ENCODE measurements at regions not wholly inside any gene's neighbourhood (a gene's known extent, or its start where the extent isn't known, plus 50 kb on each side); places are given as distances from the start of the nearest gene placed in this dataset.
"Not testable (repeated sequence)": the region's sequence is repeated elsewhere in the genome, so short reads cannot be mapped to it uniquely, and the experiment has no call there.

DNA sequence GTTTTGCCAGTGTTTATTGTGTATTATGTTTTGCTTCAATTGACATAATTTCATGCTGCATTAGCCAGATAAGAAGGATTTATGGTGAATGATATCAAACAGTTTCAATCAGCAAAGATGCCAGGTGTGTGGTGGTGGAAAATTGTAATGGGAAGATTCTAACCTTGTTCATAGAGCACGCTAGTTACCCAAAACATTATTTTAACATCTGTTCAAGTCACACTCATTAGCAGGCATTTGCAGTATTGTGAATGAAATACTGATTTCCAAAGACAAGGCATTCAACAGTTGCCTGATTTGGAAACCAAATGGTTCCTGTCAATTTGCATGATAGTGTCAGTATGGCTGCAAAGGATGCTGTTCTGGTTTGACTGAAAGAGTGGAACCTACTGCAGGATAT is 129.7 kb downstream of the EPC1 start:
- DNase-seq (ENCODE audit: low spot score): no peak

DNA sequence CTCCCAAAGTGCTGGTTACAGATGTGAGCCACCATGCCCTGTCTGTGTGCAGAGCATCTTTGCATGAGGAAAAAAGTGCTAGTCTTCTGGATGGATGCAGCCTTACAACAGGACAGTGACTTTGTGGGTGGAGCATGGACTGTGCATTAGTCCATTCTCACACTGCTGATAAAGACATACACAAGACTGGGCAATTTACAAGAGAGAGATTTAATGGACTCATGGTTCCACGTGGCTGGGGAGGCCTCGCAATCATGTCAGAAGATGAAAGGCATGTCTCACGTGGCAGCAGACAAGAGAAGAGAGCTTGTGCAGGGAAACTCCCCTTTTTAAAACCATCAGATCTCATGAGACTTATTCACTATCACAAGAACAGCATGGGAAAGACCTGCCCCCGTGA is 133.1 kb downstream of the EPC1 start:
- DNase-seq (ENCODE audit: low spot score): not testable (repeated sequence)

DNA sequence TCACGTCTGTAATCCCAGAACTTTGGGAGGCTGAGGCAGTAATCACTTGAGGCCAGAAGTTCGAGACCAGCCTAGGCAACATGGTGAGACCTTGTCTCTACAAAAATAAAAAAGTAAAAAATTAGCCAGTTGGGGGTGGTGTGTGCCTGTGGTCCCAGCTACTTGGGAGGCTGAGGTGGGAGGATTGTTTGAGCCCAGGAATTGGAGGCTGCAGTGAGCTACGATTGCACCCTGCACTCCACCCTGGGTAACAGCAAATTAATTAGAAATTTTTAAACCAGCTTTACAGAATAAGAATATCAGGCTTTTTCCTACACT is 136.0 kb downstream of the EPC1 start:
- DNase-seq (ENCODE audit: low spot score): no peak

DNA sequence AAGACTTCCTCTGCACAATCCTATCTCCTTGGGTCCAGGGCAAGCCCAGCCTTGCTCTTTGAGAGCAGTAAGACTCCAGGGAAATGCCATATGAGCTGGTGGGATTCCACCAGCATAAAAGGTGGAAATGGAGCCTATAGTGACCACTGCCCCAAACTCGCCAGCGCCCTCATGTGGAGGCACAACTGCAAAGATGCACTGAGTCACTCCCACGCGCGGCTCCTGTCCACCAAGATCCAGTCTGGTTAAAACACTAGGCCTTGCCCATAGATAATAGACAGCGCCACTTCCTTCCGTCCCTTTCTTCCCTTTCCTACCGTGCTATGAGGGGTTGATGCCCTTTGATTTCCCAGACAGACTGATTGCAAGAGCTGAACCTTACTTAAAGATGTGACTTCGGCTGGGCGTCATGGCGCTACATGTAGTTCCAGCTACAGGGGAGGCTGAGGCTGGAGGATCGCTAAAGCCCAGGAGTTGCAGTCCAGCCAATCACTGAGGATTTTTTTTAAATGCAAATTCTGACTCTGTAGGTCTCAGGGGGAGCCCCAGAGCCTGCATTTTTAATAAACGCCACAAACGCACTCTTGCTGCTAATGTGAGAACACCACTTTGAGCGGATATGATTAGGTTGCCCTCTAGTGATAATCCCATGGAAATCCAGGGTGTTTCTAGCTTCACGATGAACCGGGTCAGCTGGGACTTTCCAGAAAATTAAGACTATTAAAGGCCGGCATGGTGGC is 136.5 kb downstream of the EPC1 start:
- DNase-seq (ENCODE audit: low spot score): peak; percentile 75

DNA sequence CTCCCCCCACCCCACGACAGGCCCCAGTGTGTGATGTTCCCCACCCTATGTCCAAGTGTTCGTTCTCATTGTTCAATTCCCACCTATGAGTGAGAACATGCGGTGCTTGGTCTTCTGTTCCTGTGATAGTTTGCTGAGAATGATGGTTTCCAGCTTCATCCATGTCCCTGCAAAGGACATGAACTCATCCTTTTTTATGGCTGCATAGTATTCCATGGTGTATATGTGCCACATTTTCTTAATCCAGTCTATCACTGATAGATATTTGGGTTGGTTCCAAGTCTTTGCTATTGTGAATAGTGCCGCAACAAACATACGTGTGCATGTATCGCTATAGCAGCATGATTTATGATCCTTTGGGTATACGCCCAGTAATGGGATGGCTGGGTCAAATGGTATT is 139.0 kb downstream of the EPC1 start:
- not testable (repeated sequence) for DNase-seq (ENCODE audit: low spot score)

DNA sequence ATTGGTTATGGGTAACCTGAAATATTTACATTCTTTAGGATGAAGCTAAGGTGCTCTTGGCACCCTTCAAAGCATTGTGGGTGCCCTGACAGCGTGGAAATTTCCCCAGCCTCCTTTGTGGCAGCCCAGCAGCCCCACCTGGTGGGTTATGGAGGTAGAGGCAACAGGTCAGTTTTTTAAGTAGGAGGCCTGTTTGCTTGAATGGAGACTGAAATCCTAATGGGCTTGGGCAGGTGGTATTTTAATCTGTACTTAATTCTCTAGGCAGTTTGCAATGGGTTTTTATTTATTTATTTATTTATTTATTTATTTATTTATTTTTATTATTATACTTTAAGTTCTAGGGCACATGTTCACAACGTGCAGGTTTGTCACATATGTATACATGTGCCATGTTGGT is 139.4 kb downstream of the EPC1 start:
- DNase-seq (ENCODE audit: low spot score): peak; percentile 63

DNA sequence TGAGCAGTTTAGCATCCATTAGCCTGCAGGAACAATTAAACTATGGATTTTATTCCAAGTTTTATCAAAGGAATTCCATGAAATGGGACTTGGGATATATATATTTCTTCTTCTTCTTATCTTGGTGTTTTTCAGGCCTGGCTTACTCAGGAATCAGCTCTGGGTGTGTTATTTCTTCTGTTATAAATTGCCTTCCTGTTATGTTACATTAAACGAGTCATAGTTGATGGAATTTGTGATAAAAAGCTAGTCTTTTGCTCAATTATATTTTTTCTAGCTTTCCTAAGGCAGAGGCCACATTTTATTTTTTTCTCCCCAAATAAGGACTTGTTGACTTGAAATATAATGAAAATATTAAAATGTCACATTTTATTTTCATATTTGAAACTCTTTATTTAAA is 141.3 kb downstream of the EPC1 start:
- DNase-seq (ENCODE audit: low spot score): no peak

DNA sequence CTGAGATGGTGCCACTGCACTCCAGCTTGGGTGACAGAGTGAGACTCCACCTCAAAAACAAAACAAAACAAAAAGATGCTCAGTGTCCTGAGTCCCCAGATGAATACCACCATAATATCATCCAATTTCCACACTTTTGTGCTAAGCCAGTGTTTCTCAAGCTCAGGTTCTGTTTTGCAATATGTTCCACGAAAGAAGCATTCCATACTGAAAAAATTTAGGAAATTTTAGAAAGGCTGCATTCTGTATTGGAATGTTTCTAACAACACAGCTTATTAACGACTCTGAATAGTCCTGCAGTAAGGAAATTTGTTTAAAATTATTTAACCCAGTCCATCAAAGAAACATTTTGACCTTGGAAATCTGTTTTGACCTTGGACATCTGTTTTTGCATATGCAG is 142.4 kb downstream of the EPC1 start:
- no peak for DNase-seq (ENCODE audit: low spot score)

DNA sequence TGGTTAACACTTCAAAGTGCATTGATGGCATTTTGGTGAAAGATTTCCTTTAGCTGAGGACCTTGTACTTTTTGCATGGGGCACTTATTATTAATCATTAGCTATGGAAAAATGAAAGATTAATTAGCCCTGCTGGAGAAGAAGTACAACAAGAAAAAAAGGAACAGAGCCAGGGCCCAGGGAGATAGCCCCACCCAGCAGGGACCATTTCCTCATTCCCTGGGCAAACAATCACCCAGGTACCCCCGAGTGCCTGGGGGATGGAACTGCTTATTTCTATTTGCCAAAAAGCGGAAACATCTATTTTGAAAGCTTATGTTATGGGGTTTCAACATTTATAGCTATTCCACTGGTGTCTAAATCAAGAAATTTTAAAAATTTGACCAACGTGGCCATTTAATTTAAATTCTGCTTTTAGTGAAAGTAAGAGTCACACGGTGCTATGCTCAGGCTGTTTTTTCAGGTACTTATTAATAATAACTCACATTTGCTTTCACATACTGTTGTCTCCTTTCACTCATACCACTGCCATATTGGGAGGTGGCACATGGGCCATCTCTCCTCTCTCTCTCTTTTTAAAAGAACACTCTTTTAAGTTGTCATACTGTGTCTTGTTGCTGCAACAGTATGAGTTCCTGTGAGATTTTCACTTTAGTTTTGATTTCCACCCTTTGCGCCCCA is 143.6 kb upstream of the KIF5B start:
- DNase-seq (ENCODE audit: low spot score): no peak

DNA sequence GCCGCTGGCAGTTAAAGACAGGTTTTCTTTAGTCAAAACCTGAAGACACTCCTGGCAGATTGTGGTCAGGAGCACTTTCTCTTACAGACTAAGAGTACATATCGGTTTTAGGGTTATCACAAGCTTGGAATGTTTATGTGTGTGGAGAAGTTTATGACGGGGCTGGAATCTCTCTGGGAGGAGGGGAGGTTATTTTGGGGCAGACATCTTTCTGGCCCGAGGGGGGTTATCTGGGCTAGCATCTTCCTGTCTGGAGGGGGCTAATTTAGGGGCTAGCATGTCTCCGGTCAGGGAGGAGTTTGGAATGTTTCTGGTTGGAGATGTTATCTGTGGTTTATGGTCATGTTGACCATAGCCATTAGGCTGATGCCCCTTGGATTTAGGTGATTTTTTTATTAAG is 141.2 kb upstream of the KIF5B start:
- no peak for DNase-seq (ENCODE audit: low spot score)

DNA sequence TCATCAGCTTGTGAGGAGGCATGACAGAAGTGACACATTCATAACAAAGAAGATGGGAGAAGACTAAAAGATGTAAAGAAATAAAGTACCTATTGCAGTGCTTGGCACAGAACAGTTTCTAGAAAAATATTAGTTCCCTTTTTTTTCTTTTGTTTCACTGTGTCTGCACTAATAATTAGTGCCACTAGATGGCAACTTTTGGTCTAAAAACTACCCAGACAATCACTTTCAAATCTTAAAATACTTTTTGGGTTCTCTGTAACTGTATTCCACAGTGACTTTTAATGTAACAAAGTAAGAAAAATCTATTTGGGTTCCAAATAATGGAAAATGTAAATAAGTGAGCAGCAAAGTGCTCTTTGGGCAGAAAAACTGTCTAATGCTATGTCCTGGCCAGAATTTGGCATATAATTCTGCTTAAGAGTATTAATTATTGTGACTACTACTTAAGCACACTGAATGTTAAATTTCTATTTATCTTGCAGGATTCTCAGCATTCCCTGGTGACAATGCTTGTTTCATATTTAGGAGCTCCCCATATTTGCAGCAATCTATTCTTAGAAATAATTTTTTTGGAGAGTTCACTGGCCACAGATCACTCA is 134.8 kb upstream of the KIF5B start:
- DNase-seq (ENCODE audit: low spot score): peak; percentile 64

DNA sequence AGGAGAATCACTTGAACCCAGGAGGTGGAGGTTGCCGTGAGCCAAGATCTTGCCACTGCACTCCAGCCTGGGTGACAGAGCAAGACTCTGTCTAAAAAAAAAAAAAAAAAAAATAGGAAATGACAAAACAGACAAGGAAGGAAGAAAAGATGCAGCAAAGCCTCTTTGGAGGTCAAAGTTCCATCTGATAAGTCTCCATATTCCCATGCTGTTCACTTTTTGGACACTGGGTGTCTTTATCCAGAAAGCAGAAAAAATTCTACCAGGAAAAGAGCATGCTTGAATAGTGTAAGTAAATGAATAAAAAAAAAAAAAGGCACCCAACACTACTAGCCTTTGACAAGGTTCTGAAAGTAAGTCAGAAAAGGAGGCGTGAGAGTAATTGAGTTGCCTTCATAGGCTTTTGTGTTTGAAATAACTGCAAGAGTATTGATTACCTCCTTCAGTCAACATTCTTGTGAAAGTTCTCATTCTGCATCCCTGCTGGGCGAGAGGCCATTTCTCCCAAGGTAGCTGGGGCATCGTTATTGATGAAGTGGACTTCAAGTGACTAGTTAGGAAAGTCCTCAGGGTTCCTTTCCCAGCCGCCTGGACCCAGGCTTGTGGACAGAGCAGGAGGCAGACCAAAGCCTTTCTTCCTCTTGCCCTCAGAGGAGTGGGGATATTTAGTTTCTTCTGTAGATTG is 133.3 kb upstream of the KIF5B start:
- DNase-seq (ENCODE audit: low spot score): peak; percentile 63

DNA sequence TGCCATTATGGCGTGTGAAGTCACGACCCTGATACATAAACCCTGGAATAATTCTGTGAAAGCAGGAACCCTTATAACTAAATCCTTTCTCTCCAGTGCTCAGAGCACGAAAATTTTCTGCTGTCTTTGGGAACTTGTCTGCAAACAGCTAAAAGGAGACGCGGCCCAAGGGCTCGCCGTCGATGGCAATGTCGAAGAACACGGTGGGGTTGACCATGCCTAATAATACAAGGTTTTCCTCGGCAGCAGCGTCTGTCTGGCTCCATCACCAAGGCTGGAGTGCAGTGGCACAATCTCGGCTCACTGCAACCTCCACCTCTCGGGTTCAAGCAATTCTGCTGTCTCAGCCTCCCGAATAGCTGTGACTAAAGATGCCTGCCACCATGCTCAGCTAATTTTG is 132.4 kb upstream of the KIF5B start:
- not testable (repeated sequence) for DNase-seq (ENCODE audit: low spot score)

DNA sequence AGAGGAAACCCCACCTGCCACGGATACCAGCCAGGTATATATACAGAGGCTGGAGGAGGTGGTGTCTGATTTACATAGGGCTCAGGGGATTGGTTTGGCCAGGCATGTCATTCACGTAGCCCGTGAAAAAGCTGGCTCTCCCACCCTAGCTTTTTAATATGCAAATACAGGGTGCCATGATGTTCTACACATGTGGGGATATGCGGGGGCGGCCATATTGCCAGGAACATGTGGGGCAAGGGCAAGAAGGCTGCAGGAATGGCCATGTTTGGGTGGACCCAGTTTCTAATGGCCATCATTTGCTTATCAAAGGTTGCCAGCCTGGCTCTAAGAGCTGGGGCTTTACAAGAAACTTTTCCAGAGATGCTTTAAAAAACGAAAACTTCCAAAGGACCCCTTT is 131.5 kb upstream of the KIF5B start:
- DNase-seq (ENCODE audit: low spot score): no peak

DNA sequence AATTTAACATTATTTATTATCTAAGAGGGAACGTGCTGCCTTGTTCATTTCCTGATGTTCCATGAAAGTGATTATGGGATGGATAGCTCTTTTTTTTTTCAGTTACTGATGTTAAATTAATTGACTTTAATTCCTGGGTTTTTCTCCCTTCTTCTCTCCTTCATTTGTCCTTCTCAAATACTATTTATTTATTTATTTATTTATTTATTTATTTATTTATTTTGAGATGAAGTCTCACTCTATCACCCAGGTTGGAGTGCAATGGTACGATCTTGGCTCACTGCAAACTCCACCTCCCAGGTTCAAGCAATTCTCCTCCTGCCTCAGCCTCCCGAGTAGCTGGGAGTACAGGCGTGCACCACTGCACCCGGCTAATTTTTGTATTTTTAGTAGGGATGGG is 127.4 kb upstream of the KIF5B start:
- not testable (repeated sequence) for DNase-seq (ENCODE audit: low spot score)

DNA sequence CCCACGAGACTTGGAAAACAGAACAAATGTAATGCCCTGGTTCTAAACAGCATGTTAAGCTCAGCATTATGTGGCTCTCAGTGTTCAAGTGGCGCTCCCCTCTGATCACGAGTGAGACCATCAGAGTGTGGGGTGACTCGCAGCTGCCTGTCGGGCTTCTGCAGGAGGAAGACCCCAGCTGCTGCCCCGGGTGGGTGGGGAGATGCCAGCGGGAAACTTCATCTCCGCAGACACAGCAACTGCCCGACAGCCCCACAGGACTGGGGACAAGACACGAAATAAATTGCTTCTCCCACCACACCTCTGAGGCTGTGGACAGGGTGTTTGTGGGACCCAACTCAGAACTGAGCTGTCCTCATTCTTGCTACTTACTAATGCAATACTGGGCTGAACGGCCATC is 126.3 kb upstream of the KIF5B start:
- no peak for DNase-seq (ENCODE audit: low spot score)

DNA sequence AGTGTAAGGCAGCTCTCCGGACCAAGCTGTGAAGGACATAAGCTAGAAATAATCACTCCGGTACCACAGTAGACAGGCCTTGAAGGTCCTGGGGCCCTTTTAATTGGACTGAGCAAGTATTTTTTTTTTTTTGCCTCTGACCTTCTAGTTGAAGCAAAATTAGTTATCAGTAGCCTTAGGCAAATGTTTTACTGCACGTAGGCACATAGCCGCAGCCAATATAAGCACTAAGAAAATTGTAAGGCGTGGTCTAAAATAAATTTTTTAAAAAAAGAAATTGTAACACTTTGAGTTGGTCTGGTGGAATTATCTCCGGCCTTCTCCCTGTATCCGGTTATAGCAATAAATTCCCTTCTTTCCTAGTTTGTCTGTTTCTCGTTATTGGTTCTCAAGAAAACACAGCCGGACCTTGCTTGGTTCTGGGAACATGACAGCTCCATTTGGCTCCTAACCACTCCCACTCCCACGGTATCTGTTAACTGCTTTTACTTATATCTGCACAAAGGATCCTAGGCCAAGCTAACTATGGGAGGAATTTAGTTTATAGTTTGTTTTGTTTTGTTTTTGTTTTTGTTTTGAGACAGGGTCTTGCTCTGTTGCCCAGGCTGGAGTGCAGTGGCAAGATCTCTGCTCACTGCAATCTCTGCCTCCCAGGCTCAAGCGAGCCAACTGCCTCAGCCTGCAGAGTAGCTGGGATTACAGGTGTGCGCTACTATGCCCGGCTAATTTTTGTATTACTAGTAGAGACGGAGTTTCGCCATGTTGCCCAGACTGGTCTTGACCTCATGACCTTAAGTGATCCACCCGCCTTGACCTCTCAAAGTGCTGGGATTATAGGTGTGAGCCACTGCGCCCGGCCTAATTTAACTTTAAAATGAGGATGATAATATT is 124.4 kb upstream of the KIF5B start:
- DNase-seq (ENCODE audit: low spot score): no peak

DNA sequence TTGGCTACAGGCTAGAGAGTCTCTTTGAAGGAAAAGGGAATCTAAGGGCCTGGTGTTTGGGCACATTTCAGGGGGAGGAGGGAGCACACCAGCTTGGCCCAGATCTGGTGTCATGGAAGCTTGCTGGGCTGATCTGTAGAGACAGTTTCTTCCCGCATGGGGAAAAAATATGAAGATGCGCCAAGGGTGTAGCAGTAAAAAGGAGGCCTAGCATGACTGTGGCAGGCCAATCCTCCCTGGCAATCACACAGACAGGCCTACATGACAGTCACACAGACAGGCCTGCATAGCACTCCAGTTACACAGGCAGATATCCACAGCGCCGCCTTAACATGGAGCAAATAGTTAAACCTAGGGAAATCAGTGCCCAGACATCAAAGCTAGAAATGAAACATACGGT is 123.6 kb upstream of the KIF5B start:
- DNase-seq (ENCODE audit: low spot score): no peak

DNA sequence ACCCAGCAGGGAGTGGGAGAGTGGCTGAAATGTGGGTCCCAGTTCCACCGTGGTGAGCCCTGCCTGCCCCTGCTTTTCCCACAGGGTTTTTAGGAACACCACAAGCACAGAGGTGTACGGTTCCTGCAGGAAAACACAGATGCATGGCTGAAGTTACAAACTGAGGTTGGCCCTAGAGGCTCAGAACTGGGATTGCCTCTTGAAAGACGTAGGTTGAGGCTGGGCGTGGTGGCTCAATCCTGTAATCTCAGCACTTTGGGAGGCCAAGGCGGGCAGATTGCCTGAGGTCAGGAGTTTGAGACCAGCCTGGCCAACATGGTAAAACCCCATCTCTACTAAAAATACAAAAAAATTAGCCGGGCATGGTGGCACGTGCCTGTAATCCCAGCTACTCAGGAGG is 121.4 kb upstream of the KIF5B start:
- DNase-seq (ENCODE audit: low spot score): not testable (repeated sequence)

DNA sequence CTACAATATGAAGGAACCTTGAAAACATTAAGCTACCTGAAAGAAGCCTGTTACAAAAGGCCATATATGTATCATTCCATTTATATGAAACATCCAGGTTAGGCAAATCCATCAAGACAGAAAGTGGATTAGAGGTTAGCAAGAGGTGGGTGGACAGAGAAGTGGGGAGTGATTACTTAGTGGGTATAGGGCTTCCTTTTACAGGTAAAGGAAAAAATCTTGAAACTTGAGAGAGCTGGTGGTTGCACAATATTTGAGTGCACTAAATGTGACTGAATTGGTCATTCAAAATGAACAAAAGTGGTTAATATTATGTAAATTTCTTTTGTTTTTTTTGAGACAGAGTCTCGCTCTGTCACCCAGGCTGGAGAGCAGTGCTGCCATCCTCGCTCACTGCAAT is 119.4 kb upstream of the KIF5B start:
- DNase-seq (ENCODE audit: low spot score): no peak

DNA sequence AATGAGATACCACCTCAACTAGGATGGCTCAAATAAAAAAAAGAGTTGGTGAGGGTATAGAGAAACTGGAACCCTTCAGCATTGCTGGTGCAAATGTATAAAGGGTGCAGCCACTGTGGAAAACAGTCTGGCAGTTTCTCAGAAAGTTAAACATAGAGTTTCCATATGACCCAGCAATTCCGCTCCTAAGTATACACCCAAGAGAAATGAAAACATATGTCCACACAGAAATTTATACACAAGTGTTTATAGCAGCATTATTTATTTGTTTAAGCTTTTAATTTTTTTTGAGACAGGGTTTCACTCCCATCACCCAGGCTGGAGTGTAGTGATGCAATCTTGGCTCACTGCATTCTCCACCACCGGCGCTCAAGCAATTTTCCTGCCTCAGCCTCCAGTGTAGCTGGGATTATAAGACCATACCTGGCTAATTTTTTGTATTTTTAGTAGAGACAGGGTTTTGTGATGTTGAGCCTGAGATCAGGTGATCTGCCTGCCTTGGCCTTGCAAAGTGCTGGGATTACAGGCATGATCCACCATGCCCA is 118.2 kb upstream of the KIF5B start:
- DNase-seq (ENCODE audit: low spot score): no peak

DNA sequence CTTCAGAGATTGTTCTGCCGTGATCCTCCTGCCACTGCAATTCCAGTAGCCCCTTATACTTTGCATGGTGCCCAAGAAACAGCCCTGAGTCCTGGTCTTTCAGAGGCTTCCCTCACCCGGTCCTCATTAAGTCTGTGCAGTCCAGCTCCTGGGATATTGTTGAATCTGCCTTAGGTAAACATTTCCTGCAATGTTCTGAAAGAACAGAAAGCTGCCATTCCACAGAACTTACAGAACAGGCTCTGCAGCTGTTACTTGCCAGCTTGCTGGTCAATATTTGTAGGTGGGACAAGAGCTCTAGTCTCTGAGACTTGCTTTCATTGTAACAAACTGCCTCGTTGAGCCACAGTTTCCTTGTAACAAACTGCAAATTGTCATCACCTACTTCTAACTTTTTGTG is 115.0 kb upstream of the KIF5B start:
- DNase-seq (ENCODE audit: low spot score): no peak

Data from RKO (cell line).